NB4 (cell line): ENCODE measurements at regions not wholly inside any gene's neighbourhood (a gene's known extent, or its start where the extent isn't known, plus 50 kb on each side); places are given as distances from the start of the nearest gene placed in this dataset.
A peak's percentile ranks its signal among the peaks of the same experiment; 100 is the strongest.

ENCODE experiments used
- DNase-seq: peaks from one replicate; pipeline ENCODE4 v3.0.0; 2010; ENCODE audit warnings: low read depth
- H3K4me3 ChIP-seq: one replicate; pipeline ENCODE4 v1.5.1; 2011; ENCODE audit warnings: mild to moderate bottlenecking, low read depth, low read length, moderate library complexity
- CTCF ChIP-seq: IDR thresholded peaks from one replicate; pipeline ENCODE4 v1.5.1; 2012; ENCODE audit warnings: low read depth, low read length
- MAX ChIP-seq: IDR thresholded peaks from 2 replicates; pipeline ENCODE4 v1.6.1; 2011; ENCODE audit warnings: low read depth, low read length
- MYC ChIP-seq: IDR thresholded peaks from 2 replicates; pipeline ENCODE4 v1.6.1; 2011; ENCODE audit warnings: low read depth, low read length
- POLR2A ChIP-seq: IDR thresholded peaks from 2 replicates; pipeline ENCODE4 v1.6.1; 2011; ENCODE audit warnings: mild to moderate bottlenecking; ENCODE audit not compliant: insufficient read length; ENCODE audit errors: extremely low read depth

DNA sequence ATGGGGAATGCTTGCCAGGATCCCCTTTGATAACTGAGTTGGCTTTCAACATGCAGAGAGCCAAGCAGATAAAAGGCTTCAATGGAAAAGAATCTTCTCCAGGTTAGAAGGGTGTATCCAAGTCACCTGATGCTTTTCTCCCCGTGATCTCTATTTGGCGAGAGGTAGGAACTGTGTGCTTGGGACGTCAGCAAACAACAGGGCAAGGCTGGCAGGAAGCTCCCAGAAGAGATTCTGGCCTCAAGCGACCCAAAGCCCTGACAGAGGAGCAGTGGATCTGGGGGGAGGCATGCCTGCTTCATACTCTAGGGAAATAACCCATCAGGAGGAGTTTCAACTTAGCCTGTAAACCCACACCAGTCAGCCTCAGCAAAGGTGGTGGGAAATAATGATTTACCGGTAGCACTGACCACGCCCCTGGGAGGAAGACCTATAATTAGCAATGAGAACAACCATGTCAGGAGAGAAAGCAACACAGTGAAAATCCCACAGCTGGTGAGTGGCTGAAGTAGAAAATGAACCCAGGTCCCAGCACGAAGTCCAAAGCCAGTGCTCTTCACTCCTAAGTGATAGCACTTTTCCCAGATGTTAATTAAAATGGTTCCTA is 76.3 kb upstream of the SEC11C start:
- no peak for DNase-seq
- TF ChIP-seq POLR2A (no peak), MAX (no peak), MYC (no peak), CTCF (no peak)
- H3K4me3 ChIP-seq: no peak overlapping the region

GRCh38 chr18:59063912-59064311 is 75.8 kb upstream of the SEC11C start:
- TF ChIP-seq CTCF: no peak
- TF ChIP-seq MYC: no peak
- no peak for TF ChIP-seq POLR2A
- no peak for TF ChIP-seq MAX
- no peak for DNase-seq
- H3K4me3 ChIP-seq: no peak overlapping the region

DNA sequence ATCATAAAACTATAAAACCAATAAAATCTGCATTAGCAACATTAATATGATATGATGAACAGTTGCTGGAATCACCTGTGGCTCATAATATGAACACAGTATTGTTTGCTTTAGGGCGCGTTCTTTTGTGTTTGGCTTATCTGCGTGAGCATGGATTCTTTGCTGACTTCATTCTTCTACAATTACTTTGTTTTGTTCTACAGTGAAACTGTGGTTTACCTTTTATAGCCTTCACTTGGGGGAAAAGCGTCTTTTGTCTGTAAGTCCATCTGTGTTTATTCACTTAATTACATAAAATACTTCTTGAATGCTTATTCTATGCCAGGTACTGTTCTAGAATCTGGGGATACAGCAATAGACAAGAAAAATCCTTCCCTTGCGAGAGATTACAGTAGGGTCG is 74.0 kb upstream of the SEC11C start:
- no peak for DNase-seq

GRCh38 chr18:59067873-59068272 is 71.8 kb upstream of the SEC11C start:
- TF ChIP-seq MAX (no peak), MYC (no peak), POLR2A (no peak), CTCF (peak; percentile 31)
- no peak overlapping the region for H3K4me3 ChIP-seq
- peak; percentile 16 for DNase-seq

More for the DNA sequence above, 74.0 kb upstream of the SEC11C start:
- TF ChIP-seq CTCF: no peak
- no peak for TF ChIP-seq POLR2A
- no peak for TF ChIP-seq MYC
- no peak for TF ChIP-seq MAX
- H3K4me3 ChIP-seq: no peak overlapping the region

GRCh38 chr18:59068276-59069071 is 71.2 kb upstream of the SEC11C start:
- no peak overlapping the region for H3K4me3 ChIP-seq
- TF ChIP-seq MAX: no peak
- TF ChIP-seq POLR2A: no peak
- no peak for TF ChIP-seq MYC
- TF ChIP-seq CTCF: no peak
- DNase-seq: no peak
